Tibial nerve (tissue), 4 donors: ENCODE measurements at regions not wholly inside any gene's neighbourhood (a gene's known extent, or its start where the extent isn't known, plus 50 kb on each side); places are given as distances from the start of the nearest gene placed in this dataset.

ENCODE experiments used
- CTCF ChIP-seq, 5 experiments: fragments of 200-600 bp in 3 of 5; fragments of 450-650 bp in 2 of 5; sonication (generic) in 3 of 5; IDR thresholded peaks; one replicate each; pipeline ENCODE4 v1.5.1; 2016 to 2019; ENCODE audit warnings: antibody characterized with exemption in 5 of 5, mild to moderate bottlenecking in 3 of 5, moderate library complexity in 2 of 5
- EP300 ChIP-seq, 2 donors: sonication (generic); formaldehyde crosslinking; IDR thresholded peaks; one replicate each; pipeline ENCODE4 v1.6.1; 2017; ENCODE audit warnings: antibody characterized with exemption in 2 of 2, mild to moderate bottlenecking in 1 of 2

- TF ChIP-seq CTCF (IDR thresholded peaks at IDR 0.05) (no peak), EP300 (IDR thresholded peaks at IDR 0.05) (no peak)
Measured at GRCh38 chr17:34484193-34484733, 95.1 kb upstream of the TMEM132E start.
